Upper lobe of right lung (tissue), 1 donor: ENCODE measurements at regions not wholly inside any gene's neighbourhood (a gene's known extent, or its start where the extent isn't known, plus 50 kb on each side); places are given as distances from the start of the nearest gene placed in this dataset.
A peak's percentile ranks its signal among the peaks of the same experiment; 100 is the strongest.

Experiments
- ATAC-seq: fragments of 200-7000 bp; cut with Tn5 transposase; one replicate; pipeline ENCODE4 v1.9.1; 2020; ENCODE audit warnings: mild to moderate bottlenecking, moderate library complexity
- DNase-seq: peaks from one replicate; pipeline ENCODE4 v3.0.0-alpha.2; 2020
- H3K27ac ChIP-seq: fragments of 200-600 bp; one replicate; pipeline ENCODE4 v1.8.0; 2022
- H3K27me3 ChIP-seq: fragments of 200-600 bp; one replicate; pipeline ENCODE4 v1.8.0; 2022; ENCODE audit warnings: mild to moderate bottlenecking
- H3K36me3 ChIP-seq: fragments of 200-600 bp; one replicate; pipeline ENCODE4 v1.8.0; 2022
- H3K4me1 ChIP-seq: fragments of 200-600 bp; one replicate; pipeline ENCODE4 v1.8.0; 2022
- H3K4me3 ChIP-seq: fragments of 200-600 bp; one replicate; pipeline ENCODE4 v1.8.0; 2022; ENCODE audit warnings: mild to moderate bottlenecking
- H3K9me3 ChIP-seq: fragments of 200-600 bp; one replicate; pipeline ENCODE4 v1.8.0; 2022
- intact Hi-C: fragments of 100-400 bp; cut with DNase I; formaldehyde crosslinking; loops from one replicate; pipeline ENCODE4 v1.11.0; 2022
- TF ChIP-seq, protein P1 (sequence below): fragments of 200-600 bp; IDR thresholded peaks from one replicate; pipeline ENCODE4 v1.8.0; 2022; ENCODE audit warnings: antibody characterized with exemption
- donor health status: DM: no; HTN: yes; CAD: no; lungs with severe emphysema.

GRCh38 chr3:24033818-24034217 is 88.7 kb downstream of the NR1D2 start:
- intact Hi-C loops, result no loop called here
- ATAC-seq (no peak), DNase-seq (no peak)
- Histone ChIP-seq H3K4me1 (no peaks in the 10 kb centered on the region), H3K36me3 (no peaks in the 10 kb centered on the region), H3K9me3 (no peaks in the 10 kb centered on the region), H3K27ac (no peak overlapping the region), H3K4me3 (no peak overlapping the region), H3K27me3 (no peaks in the 10 kb centered on the region)
- TF ChIP-seq, protein P1, sequence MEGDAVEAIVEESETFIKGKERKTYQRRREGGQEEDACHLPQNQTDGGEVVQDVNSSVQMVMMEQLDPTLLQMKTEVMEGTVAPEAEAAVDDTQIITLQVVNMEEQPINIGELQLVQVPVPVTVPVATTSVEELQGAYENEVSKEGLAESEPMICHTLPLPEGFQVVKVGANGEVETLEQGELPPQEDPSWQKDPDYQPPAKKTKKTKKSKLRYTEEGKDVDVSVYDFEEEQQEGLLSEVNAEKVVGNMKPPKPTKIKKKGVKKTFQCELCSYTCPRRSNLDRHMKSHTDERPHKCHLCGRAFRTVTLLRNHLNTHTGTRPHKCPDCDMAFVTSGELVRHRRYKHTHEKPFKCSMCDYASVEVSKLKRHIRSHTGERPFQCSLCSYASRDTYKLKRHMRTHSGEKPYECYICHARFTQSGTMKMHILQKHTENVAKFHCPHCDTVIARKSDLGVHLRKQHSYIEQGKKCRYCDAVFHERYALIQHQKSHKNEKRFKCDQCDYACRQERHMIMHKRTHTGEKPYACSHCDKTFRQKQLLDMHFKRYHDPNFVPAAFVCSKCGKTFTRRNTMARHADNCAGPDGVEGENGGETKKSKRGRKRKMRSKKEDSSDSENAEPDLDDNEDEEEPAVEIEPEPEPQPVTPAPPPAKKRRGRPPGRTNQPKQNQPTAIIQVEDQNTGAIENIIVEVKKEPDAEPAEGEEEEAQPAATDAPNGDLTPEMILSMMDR, result no peak

- TF ChIP-seq, protein P1, result no peak
- H3K9me3 ChIP-seq, result no peaks in the 10 kb centered on the region
- no peak for DNase-seq
- H3K36me3 ChIP-seq, result no peaks in the 10 kb centered on the region
- ATAC-seq, result no peak
- no peaks in the 10 kb centered on the region for H3K27me3 ChIP-seq
- intact Hi-C loops, result no loop called here
- no peaks in the 10 kb centered on the region for H3K4me1 ChIP-seq
- H3K27ac ChIP-seq, result no peak overlapping the region
- H3K4me3 ChIP-seq, result no peak overlapping the region
Measured at GRCh38 chr3:24034464-24034863, 89.4 kb downstream of the NR1D2 start.

DNA sequence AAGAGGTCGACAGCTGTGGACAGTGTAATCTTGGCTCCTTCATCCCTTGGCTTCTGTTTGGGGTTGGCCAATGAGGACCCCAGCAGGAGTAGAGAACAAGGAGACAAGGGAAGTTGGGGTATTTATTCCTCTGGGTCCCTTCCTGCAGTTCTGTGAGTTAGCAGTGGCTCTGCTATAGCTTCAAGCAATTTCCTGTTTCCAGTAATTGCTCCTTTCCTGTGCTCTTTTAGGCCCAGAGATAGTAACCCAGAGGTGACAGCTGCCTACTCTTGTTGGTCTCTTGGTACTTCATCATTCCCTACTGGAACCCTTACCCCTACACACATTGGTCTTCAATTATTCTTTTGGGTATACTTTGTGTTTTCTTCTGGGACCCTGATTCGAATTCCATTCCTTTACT is 92.9 kb downstream of the NR1D2 start:
- H3K4me3 ChIP-seq, result no peak overlapping the region
- H3K4me1 ChIP-seq, result peaks cover 10% of the 10 kb centered on the region
- no peaks in the 10 kb centered on the region for H3K9me3 ChIP-seq
- no peaks in the 10 kb centered on the region for H3K36me3 ChIP-seq
- TF ChIP-seq, protein P1, result no peak
- DNase-seq (no peak), ATAC-seq (no peak)
- no peaks in the 10 kb centered on the region for H3K27me3 ChIP-seq
- no peak overlapping the region for H3K27ac ChIP-seq
- intact Hi-C loops, result no loop called here

DNA sequence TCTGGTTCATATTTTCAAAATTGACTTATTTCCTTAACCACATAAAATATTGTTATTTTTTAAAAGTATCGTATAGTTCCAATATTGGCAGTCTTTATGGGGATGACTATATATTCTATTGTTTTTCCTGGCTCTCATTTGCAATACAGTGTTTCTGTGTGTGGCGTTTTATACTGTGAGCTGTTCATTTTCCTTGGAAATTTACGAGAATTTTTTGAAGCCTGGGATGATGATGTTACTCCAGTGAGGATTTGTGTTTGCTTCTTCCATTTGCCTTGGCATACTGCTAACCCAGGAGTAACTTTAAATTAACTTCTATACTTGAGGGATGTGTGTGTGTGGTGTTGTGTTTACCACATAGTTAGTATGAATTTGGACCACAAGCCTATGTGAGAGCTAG is 95.2 kb downstream of the NR1D2 start:
- ATAC-seq, result no peak
- no peak overlapping the region for H3K27ac ChIP-seq

DNA sequence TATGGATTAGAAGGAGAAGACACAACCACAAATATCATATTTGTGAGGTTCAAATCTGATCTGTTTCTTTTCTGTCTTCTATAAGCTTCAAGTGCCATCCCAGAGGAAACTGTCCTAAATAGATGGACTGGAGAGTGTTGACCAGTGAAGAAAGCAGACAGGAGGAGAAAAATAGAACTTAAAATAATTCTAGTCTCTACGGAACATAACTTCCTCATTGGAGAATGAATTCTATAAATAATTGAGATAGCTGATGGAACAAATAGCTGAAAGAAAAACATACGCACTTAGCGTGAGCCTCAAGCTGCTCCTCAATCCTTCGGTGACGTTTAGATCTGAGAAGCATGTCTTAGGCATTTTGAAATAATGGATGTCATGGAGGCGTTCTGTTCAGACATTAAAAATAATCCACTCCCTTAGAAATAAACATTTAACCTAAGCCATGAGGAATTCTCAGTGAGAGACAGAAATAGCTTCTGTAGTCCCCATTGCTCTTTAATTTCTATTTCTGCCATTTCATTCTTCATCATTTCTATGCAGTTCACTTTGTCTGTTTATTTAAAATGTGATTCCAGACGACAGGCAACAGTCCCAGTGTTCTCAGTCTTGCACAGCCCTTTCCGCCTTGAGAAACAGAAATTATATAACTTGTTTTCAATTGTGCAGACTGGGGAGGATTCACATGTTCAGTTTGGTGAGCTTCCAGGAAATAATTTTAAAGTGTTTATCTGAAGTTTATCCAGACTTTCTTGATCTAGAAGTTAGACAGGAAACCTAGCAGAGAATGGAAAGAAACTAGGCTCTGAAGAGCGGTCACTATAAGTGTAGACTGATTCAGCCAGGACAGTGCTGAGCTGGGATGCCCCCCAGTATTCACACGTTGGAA is 97.3 kb downstream of the NR1D2 start:
- peak; percentile 68 for ATAC-seq
- Histone ChIP-seq H3K4me3 (peak overlapping the region; percentile 21), H3K36me3 (no peaks in the 10 kb centered on the region)

More for the DNA sequence above, 95.2 kb downstream of the NR1D2 start:
- Histone ChIP-seq H3K9me3 (no peaks in the 10 kb centered on the region), H3K36me3 (no peaks in the 10 kb centered on the region), H3K4me3 (no peak overlapping the region), H3K27me3 (no peaks in the 10 kb centered on the region), H3K4me1 (peaks cover 16% of the 10 kb centered on the region)
- DNase-seq, result no peak
- TF ChIP-seq, protein P1, result no peak
- intact Hi-C loops, result no loop called here

More for the DNA sequence above, 97.3 kb downstream of the NR1D2 start:
- no peak for DNase-seq
- H3K27me3 ChIP-seq, result no peaks in the 10 kb centered on the region
- H3K4me1 ChIP-seq, result peaks cover 16% of the 10 kb centered on the region
- H3K9me3 ChIP-seq, result no peaks in the 10 kb centered on the region
- TF ChIP-seq, protein P1, result no peak
- intact Hi-C loops, result no loop called here
- H3K27ac ChIP-seq, result peak overlapping the region; percentile 73
